Ovary (tissue), 3 donors: ENCODE measurements at regions not wholly inside any gene's neighbourhood (a gene's known extent, or its start where the extent isn't known, plus 50 kb on each side); places are given as distances from the start of the nearest gene placed in this dataset.

Experiments used
- CTCF ChIP-seq, 3 donors: fragments of 450-650 bp in 2 of 3; fragments of 200-600 bp in 1 of 3; IDR thresholded peaks; one replicate each; pipeline versions ENCODE4 v1.5.1 to v1.8.0; 2016 to 2022; ENCODE audit warnings: antibody characterized with exemption in 3 of 3, mild to moderate bottlenecking in 1 of 3
- POLR2A ChIP-seq: fragments of 450-650 bp; IDR thresholded peaks from one replicate; pipeline ENCODE4 v1.6.1; 2017; ENCODE audit warnings: antibody characterized with exemption, mild to moderate bottlenecking, moderate library complexity
- donor health status: DM: no; HTN: no; CAD: no.

- TF ChIP-seq POLR2A, result no peak
- no peak for TF ChIP-seq CTCF (IDR thresholded peaks at IDR 0.05)
Measured at GRCh38 chrX:20664131-20664530, 397.4 kb upstream of the RPS6KA3 start.
